IMR-90 (cell line): ENCODE measurements at regions not wholly inside any gene's neighbourhood (a gene's known extent, or its start where the extent isn't known, plus 50 kb on each side); places are given as distances from the start of the nearest gene placed in this dataset.

ENCODE experiments used
- ATAC-seq: fragments of 200-7000 bp; cut with Tn5 transposase; 2 replicates; pipeline ENCODE4 v1.9.1; 2020; ENCODE audit warnings: low read depth, mild to moderate bottlenecking, moderate library complexity
- BruUV-seq: library from RNA; stranded (reverse); fragments of 400-500 nt; replicated peaks from 2 replicates; lab custom pipeline; 2021; lab: Mats Ljungman, UMichigan
- CTCF ChIA-PET: fragments of 300-600 bp; formaldehyde crosslinking; extraction: SDS; loops from one replicate; lab custom pipeline; 2021; ENCODE audit warnings: antibody characterized with exemption; lab: Yijun Ruan, JAX
- POLR2A ChIA-PET: fragments of 300-600 bp; sonication (Branson Sonifier 250); formaldehyde crosslinking; loops from one replicate; lab custom pipeline; 2022; ENCODE audit warnings: antibody characterized with exemption; ENCODE audit not compliant: unreplicated experiment; lab: Charles Lee
- DNase-seq: peaks from one replicate; pipeline ENCODE4 v3.0.0; 2013
- H2AFZ ChIP-seq: replicated peaks from 2 replicates; pipeline ENCODE3; 2013; ENCODE audit warnings: low read length, mild to moderate bottlenecking; ENCODE audit not compliant: poor library complexity
- H2AK5ac ChIP-seq: 2 replicates; pipeline ENCODE4 v1.6.1; 2013; ENCODE audit warnings: low read depth, low read length, inconsistent platforms
- H2AK9ac ChIP-seq: replicated peaks from 2 replicates; pipeline ENCODE3; 2013; ENCODE audit warnings: mild to moderate bottlenecking, low read depth, low read length, moderate library complexity; ENCODE audit not compliant: poor library complexity
- H2BK120ac ChIP-seq: 2 replicates; pipeline ENCODE4 v1.6.1; 2013; ENCODE audit warnings: low read depth, low read length, inconsistent platforms
- H2BK15ac ChIP-seq: 3 replicates; pipeline ENCODE4 v1.6.1; 2013; ENCODE audit warnings: low read depth, low read length, inconsistent platforms
- H2BK20ac ChIP-seq: 2 replicates; pipeline ENCODE4 v1.6.1; 2013; ENCODE audit warnings: low read depth, mild to moderate bottlenecking, inconsistent platforms, low read length, moderate library complexity
- H2BK5ac ChIP-seq: 2 replicates; pipeline ENCODE4 v1.6.1; 2013; ENCODE audit warnings: mild to moderate bottlenecking, low read depth, low read length, inconsistent platforms; ENCODE audit not compliant: poor library complexity, severe bottlenecking
- H3K14ac ChIP-seq: replicated peaks from 2 replicates; pipeline ENCODE4 v1.6.1; 2013; ENCODE audit warnings: low read depth, low read length, inconsistent platforms
- H3K18ac ChIP-seq: 2 replicates; pipeline ENCODE4 v1.6.1; 2013; ENCODE audit warnings: low read depth, low read length, control low read depth
- H3K23ac ChIP-seq: 2 replicates; pipeline ENCODE4 v1.6.1; 2013; ENCODE audit warnings: low read depth, low read length, inconsistent platforms
- H3K27ac ChIP-seq: 2 replicates; pipeline ENCODE4 v1.5.1; 2013; ENCODE audit warnings: mild to moderate bottlenecking, control low read depth, low read length; ENCODE audit not compliant: insufficient read depth
- H3K27me3 ChIP-seq: 2 replicates; pipeline ENCODE4 v1.6.1; 2013; ENCODE audit warnings: low read length; ENCODE audit not compliant: control insufficient read depth, insufficient read depth
- H3K36me3 ChIP-seq: 2 replicates; pipeline ENCODE4 v1.6.1; 2013; ENCODE audit warnings: low read length, mixed read lengths; ENCODE audit not compliant: control insufficient read depth, insufficient read depth
- H3K4ac ChIP-seq: 2 replicates; pipeline ENCODE4 v1.6.1; 2013; ENCODE audit warnings: low read depth, low read length, inconsistent platforms
- H3K4me1 ChIP-seq: 2 replicates; pipeline ENCODE4 v1.6.1; 2013; ENCODE audit warnings: low read length, mixed read lengths; ENCODE audit not compliant: control insufficient read depth, insufficient read depth
- H3K4me2 ChIP-seq: 2 replicates; pipeline ENCODE4 v1.6.1; 2013; ENCODE audit warnings: low read depth, mild to moderate bottlenecking, control low read depth, low read length, moderate library complexity
- H3K4me3 ChIP-seq: 2 replicates; pipeline ENCODE4 v1.5.1; 2013; ENCODE audit warnings: low read depth, mild to moderate bottlenecking, control low read depth, low read length, moderate library complexity; ENCODE audit not compliant: insufficient read depth
- H3K56ac ChIP-seq: 2 replicates; pipeline ENCODE4 v1.6.1; 2013; ENCODE audit warnings: low read length, inconsistent platforms; ENCODE audit not compliant: insufficient read depth; ENCODE audit errors: extremely low read depth
- H3K79me1 ChIP-seq, 2 experiments: 2 replicates each; pipeline ENCODE4 v1.6.1; 2013; ENCODE audit warnings: low read length in 2 of 2, inconsistent platforms in 1 of 2, low read depth in 1 of 2
- H3K9ac ChIP-seq: 2 replicates; pipeline ENCODE4 v1.6.1; 2013; ENCODE audit warnings: low read depth, low read length, control low read depth
- H3K9me1 ChIP-seq: 2 replicates; pipeline ENCODE4 v1.6.1; 2013; ENCODE audit warnings: low read length, inconsistent platforms; ENCODE audit not compliant: insufficient read depth
- H3K9me3 ChIP-seq: 2 replicates; pipeline ENCODE4 v1.6.1; 2013; ENCODE audit warnings: low read length; ENCODE audit not compliant: control insufficient read depth, insufficient read depth
- H4K20me1 ChIP-seq: 2 replicates; pipeline ENCODE4 v1.6.1; 2013; ENCODE audit warnings: low read length, inconsistent platforms; ENCODE audit not compliant: insufficient read depth
- H4K5ac ChIP-seq: 2 replicates; pipeline ENCODE4 v1.6.1; 2013; ENCODE audit warnings: mild to moderate bottlenecking, low read depth, low read length, control low read depth
- H4K8ac ChIP-seq, 2 experiments: 2 replicates each; pipeline ENCODE4 v1.6.1; 2013; ENCODE audit warnings: low read depth in 2 of 2, low read length in 2 of 2, control low read depth in 1 of 2, inconsistent platforms in 1 of 2
- H4K91ac ChIP-seq: 2 replicates; pipeline ENCODE4 v1.6.1; 2013; ENCODE audit warnings: low read depth, low read length, inconsistent platforms; ENCODE audit not compliant: insufficient read depth
- BHLHE40 ChIP-seq: fragments of 150-350 bp; IDR thresholded peaks from 2 replicates; pipeline ENCODE4 v1.6.1; 2016; ENCODE audit warnings: mild to moderate bottlenecking, low read depth, low read length
- FOS ChIP-seq: fragments of 150-350 bp; IDR thresholded peaks from 2 replicates; pipeline ENCODE4 v1.6.1; 2016; ENCODE audit warnings: low read depth, low read length
- NFE2L2 ChIP-seq: fragments of 150-350 bp; IDR thresholded peaks from 2 replicates; pipeline ENCODE4 v1.6.1; 2016; ENCODE audit warnings: low read depth, mild to moderate bottlenecking, low read length
- WGBS, 2 experiments: methylation state at CpG; one replicate each; pipeline versions ENCODE4 v1.1.5 to v1.1.7; 2013; ENCODE audit warnings: missing lambda C conversion rate in 2 of 2; ENCODE audit not compliant: insufficient read length in 1 of 2; ENCODE audit errors: extremely low coverage in 2 of 2; 5-methylcytosine and 5-hydroxymethylcytosine counted together
- dilution Hi-C: fragments of 300-500 bp; cut with HindIII; formaldehyde crosslinking; loops from one replicate; pipeline ENCODE4 v1.14.3; 2018; ENCODE audit warnings: low sequenced_read_pairs; ENCODE audit not compliant: unreplicated experiment
- in situ Hi-C: fragments of 300-500 bp; cut with MboI; formaldehyde crosslinking; loops from 3 replicates; pipeline ENCODE4 v1.14.3; 2019; ENCODE audit warnings: low sequenced_read_pairs, inconsistent platforms, mixed read lengths
- intact Hi-C: fragments of 100-400 bp; cut with micrococcal nuclease; formaldehyde crosslinking; loops from 2 replicates; pipeline ENCODE4 v1.10.0; 2022
- TF ChIP-seq, protein P1 (sequence below): conservative IDR thresholded peaks from 2 replicates; pipeline ENCODE4 v1.5.1; 2012; ENCODE audit warnings: mild to moderate bottlenecking, low read depth, low read length, improper control_type of control experiment
- TF ChIP-seq, protein P2 (sequence below): fragments of 150-350 bp; IDR thresholded peaks from 2 replicates; pipeline ENCODE4 v1.6.1; 2017; ENCODE audit warnings: mild to moderate bottlenecking, antibody characterized with exemption, low read length, low read depth

DNA sequence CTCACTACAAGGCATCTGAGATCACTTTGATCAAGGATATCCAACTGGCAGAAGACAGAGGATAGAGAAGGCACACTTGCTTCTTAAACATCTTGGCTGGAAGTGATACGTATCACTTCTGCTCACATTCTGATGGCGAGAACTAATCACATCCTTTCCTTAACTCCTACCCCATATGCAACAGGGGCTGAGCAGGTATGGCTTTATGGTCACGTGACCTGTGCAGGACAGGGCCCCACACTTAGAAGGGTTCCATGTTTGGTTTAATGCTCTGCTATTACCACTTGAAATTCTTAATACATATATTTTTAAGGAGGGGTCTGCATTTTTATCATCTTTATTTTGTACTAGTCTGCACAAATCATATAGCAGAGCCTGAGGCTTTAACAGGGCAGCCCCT is 177.3 kb downstream of the SLC15A5 start:
- ATAC-seq (no peak), DNase-seq (no peak)
- H3K9me1 ChIP-seq, result no peaks in the 10 kb centered on the region
- no peak overlapping the region for H3K14ac ChIP-seq
- no peaks in the 10 kb centered on the region for H3K27me3 ChIP-seq
- no peaks in the 10 kb centered on the region for H3K36me3 ChIP-seq
- no peak overlapping the region for H2BK120ac ChIP-seq
- dilution Hi-C loops, result no loop called here
- H3K23ac ChIP-seq, result no peak overlapping the region
- H4K91ac ChIP-seq, result no peak overlapping the region
- no peak overlapping the region for H3K4me3 ChIP-seq
- ChIA-PET POLR2A (no interaction called here), CTCF (no interaction called here)
- in situ Hi-C loops, result no loop called here
- H4K20me1 ChIP-seq, result no peaks in the 10 kb centered on the region
- no peak overlapping the region for H4K8ac ChIP-seq
- no peak overlapping the region for H3K9ac ChIP-seq
- H3K4me2 ChIP-seq, result no peak overlapping the region
- H2BK5ac ChIP-seq, result no peak overlapping the region
- no peak overlapping the region for H2AK9ac ChIP-seq
- H2BK20ac ChIP-seq, result no peak overlapping the region
- BruUV-seq, result no TSS peak
- intact Hi-C loops, result no loop called here
- no peaks in the 10 kb centered on the region for H3K4me1 ChIP-seq
- TF ChIP-seq BHLHE40 (no peak), NFE2L2 (no peak), FOS (no peak)
- TF ChIP-seq, protein P1, sequence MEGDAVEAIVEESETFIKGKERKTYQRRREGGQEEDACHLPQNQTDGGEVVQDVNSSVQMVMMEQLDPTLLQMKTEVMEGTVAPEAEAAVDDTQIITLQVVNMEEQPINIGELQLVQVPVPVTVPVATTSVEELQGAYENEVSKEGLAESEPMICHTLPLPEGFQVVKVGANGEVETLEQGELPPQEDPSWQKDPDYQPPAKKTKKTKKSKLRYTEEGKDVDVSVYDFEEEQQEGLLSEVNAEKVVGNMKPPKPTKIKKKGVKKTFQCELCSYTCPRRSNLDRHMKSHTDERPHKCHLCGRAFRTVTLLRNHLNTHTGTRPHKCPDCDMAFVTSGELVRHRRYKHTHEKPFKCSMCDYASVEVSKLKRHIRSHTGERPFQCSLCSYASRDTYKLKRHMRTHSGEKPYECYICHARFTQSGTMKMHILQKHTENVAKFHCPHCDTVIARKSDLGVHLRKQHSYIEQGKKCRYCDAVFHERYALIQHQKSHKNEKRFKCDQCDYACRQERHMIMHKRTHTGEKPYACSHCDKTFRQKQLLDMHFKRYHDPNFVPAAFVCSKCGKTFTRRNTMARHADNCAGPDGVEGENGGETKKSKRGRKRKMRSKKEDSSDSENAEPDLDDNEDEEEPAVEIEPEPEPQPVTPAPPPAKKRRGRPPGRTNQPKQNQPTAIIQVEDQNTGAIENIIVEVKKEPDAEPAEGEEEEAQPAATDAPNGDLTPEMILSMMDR, result no peak
- TF ChIP-seq, protein P2, sequence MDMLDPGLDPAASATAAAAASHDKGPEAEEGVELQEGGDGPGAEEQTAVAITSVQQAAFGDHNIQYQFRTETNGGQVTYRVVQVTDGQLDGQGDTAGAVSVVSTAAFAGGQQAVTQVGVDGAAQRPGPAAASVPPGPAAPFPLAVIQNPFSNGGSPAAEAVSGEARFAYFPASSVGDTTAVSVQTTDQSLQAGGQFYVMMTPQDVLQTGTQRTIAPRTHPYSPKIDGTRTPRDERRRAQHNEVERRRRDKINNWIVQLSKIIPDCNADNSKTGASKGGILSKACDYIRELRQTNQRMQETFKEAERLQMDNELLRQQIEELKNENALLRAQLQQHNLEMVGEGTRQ, result no peak
- H3K4ac ChIP-seq, result no peak overlapping the region
- H3K9me3 ChIP-seq, result peaks cover 4% of the 10 kb centered on the region; the same call in 1 of the 2 replicates
- H3K27ac ChIP-seq, result no peak overlapping the region
- no peaks in the 10 kb centered on the region for H3K79me1 ChIP-seq
- H2AFZ ChIP-seq, result no peak overlapping the region
- no peak overlapping the region for H4K5ac ChIP-seq
- no peak overlapping the region for H3K56ac ChIP-seq
- H2BK15ac ChIP-seq, result no peak overlapping the region
- no CpG with 5 or more reads among the region's 3 CpGs for WGBS, 2 experiments
- H2AK5ac ChIP-seq, result no peak overlapping the region
- H3K18ac ChIP-seq, result no peak overlapping the region
